Left cardiac atrium (tissue), 4 donors: ENCODE measurements at regions not wholly inside any gene's neighbourhood (a gene's known extent, or its start where the extent isn't known, plus 50 kb on each side); places are given as distances from the start of the nearest gene placed in this dataset.
A peak's percentile ranks its signal among the peaks of the same experiment; 100 is the strongest.

ENCODE experiments used
- ATAC-seq, 2 donors: fragments of 200-7000 bp; cut with Tn5 transposase; one replicate each; pipeline ENCODE4 v1.9.1; 2020; ENCODE audit warnings: mild to moderate bottlenecking in 2 of 2, moderate library complexity in 2 of 2
- DNase-seq: peaks from one replicate; pipeline ENCODE4 v3.0.0-alpha.2; 2020
- intact Hi-C, 2 donors: fragments of 100-400 bp; cut with DNase I; formaldehyde crosslinking; loops; one replicate each; pipeline versions ENCODE4 v1.14.1 to v1.15.1; 2022 to 2023
- donor health status: DM: no; HTN: yes; CAD: no.
- donor health status: DM: no; HTN: yes; CAD: no; lungs with severe emphysema.
- donor health status: DM: yes; HTN: yes; CAD: no.
- donor health status: Dilated cardiomyopathy.

GRCh38 chr6:22053391-22053997 is 243.3 kb downstream of the PRL start:
- intact Hi-C loops = no loop called here
- ATAC-seq = no peak

DNA sequence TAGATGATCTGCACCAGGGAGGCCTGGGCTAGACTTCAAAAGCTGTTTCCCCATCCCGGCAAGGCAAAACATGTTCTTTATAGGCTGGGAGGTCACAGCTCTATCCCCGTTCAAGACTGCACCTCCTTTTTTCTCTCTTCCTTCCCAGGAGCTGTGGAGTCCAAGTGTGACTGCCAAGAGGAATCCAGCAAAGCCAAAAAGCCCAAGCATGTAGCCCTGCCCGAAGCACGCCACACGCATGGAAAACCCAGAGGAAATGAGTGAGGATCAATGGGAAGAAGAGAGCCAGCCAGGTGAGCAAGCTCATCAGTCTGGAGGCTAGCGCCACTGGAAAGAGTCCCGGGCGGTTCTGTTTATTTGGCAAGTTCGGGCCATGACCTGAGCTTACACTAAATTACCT is 240.4 kb downstream of the PRL start:
- intact Hi-C loops = no loop called here
- DNase-seq = no peak
- ATAC-seq = peak in 1 of 2 donors; percentile 50

More at GRCh38 chr6:22053391-22053997, 243.3 kb downstream of the PRL start:
- DNase-seq = no peak

- intact Hi-C loops = no loop called here
- no peak for DNase-seq
- no peak for ATAC-seq
Observed at GRCh38 chr6:22057962-22058361, 238.9 kb downstream of the PRL start.

GRCh38 chr6:22059126-22059525 is 237.7 kb downstream of the PRL start:
- ATAC-seq (no peak), DNase-seq (no peak)
- intact Hi-C loops = no loop called here

DNA sequence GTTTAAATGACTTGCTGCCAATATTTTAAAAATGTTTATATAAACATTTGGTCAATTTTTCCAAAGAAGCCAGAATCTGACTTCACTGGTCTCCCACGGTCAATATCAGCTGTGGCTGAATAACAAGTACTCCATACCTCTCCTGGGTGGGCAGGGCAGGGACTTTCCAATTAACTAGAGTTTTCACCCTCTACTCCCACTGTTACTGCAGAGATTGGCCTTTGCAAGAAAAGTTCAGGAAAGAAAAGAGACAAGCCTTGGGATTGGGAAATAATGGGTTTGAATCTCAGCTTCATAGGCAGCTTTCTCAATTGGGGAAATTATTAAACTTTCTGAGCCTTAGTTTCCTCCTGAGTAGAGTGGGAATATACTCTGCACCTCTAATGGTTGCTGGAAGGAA is 236.9 kb downstream of the PRL start:
- DNase-seq = no peak
- intact Hi-C loops = no loop called here
- no peak for ATAC-seq

DNA sequence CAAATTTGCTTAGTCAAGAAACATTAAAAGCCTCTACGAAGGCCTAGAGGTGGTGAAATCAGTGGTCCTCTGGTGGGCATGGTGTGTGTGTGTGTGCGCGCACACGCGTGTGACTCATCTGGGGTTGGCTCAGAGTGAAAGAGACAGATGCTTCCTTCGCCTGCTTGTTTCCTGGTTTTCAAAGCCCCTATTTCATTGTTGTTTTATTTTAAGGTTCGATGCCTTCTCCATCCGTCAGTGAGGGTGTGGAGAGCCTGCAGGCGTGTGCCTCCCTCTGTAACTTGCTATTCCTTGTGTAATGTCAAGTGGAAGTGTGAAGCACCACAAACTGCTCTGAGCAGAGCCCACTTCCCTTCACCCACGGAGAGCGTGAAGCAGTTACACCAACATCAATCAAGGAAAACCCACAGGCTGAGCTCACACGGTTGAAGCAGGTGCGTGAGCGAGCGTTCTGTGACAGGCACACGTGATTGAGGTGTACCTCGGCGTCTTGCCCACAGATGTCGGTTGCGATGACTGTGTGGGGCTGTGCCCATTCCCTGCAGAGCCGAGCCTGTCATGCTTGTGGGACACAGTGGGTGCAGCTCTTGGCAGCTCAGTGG is 233.9 kb downstream of the PRL start:
- ATAC-seq (peak; percentile 19 to 31), DNase-seq (no peak)
- intact Hi-C loops = no loop called here

- DNase-seq (no peak), ATAC-seq (no peak)
- intact Hi-C loops = no loop called here
Observed at GRCh38 chr6:22064558-22064957, 232.3 kb downstream of the PRL start.

DNA sequence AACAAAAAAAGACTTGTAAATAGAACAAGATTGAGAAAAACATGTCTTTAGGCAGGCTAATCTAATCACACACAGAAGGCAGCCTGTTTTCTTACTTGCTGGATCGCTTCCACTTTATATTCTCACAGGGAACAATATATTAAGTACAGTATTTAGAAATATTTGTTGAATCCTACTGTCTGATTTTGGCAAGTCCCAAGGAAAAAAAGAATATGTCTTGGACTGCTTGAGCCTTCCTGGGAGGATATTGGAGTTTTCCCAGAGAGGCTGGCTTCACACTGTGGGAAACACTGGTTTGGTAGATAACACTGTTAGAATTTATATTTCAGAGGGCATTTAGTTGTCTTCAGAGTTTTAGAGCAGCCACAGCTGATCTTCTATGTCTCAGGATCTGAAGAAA is 229.7 kb downstream of the PRL start:
- ATAC-seq (peak; percentile 51 to 62), DNase-seq (no peak)
- intact Hi-C loops = no loop called here

DNA sequence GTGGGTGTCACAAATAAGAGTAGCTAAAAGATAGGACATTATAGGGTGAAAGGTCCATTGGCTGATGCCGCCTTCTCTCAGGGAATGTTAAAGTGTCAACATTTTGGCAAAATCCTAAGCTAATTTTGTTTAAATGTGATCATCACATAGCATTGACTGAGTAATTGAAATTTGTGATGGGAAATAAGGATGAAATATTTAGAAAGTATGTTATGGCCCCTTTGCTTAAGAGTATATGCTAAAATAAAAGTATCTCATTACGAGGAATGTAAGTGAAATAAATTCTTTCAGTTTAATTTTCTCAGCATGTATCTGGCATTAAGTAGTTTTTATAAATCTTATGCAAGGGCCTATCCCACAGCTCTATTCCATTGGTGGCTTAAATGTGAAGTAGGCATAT is 229.2 kb downstream of the PRL start:
- no peak for DNase-seq
- intact Hi-C loops = no loop called here
- no peak for ATAC-seq

DNA sequence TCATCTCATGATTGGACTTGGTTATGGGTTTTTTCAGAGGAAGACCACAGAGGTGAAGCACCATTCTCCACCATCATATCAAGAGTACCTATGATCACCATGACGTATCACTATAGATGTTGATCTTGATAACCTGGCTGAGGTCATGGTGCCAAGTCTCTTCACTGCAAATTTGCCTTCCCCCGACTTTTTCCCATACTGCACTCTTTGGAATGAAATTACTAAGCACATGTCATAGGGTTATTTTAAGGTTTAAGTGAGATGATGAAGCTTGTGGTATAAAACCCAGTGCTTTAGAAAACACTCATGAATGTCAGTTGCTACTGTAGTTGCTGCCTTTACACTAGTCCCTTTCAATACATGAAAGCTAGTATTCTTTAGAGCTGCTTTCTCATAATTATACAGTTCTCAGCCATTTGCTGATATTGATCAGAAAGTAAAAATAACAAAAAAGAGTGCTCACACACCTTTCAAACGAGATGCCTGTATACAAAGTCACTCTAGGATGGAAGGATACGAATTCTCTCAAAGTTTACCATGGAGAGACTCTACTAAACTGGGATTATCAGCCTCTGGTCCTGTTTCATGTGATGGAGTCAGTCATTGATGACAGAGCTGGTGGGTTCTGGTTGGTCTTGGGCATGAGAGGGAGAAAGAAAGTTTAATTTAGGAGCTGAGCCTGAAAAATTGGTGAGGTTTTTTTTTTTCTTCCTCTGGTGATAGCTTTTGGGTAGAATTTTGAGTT is 228.1 kb downstream of the PRL start:
- intact Hi-C loops = no loop called here
- no peak for ATAC-seq

GRCh38 chr6:22069306-22069800 is 227.5 kb downstream of the PRL start:
- intact Hi-C loops = no loop called here
- no peak for ATAC-seq

More for the DNA sequence above, 228.1 kb downstream of the PRL start:
- no peak for DNase-seq

GRCh38 chr6:22071270-22072041 is 225.4 kb downstream of the PRL start:
- intact Hi-C loops = no loop called here
- DNase-seq (peak; percentile 34), ATAC-seq (peak; percentile 84 to 92)

More at GRCh38 chr6:22069306-22069800, 227.5 kb downstream of the PRL start:
- DNase-seq = no peak

GRCh38 chr6:22072949-22073348 is 223.9 kb downstream of the PRL start:
- no peak for DNase-seq
- no peak for ATAC-seq
- intact Hi-C loops = no loop called here

DNA sequence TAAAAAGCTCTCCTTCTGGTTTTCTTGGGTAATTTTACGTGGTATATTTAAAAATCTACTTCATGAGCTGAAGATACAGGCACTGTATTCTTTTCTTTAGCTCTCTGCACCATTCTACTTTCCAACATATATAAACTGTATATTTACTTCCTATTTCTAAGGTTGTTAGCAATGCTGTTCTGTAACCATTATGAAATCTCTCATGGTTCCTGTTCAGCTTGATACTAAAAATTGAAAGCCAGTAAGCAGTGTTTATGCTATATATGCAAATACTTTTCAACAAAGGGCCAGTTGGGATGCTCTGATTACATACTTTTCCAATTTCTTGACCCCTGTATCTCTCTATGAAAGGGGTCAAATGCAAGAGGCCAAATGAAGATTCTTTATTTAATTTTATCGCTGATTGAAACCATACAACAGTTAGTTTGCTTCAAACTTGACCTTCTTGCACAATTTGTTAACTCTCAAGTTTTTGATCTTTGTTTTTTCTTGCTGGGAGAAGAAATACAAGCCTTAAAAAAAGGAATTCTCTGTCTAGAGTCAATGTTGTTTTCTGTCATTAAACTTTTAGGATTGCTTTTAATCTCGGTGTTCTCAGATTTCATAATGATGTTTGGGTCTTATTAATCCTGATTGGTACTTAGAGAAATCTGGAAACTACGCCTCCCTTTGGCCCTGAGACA is 223.2 kb downstream of the PRL start:
- DNase-seq = no peak
- ATAC-seq = no peak
- intact Hi-C loops = no loop called here

- no peak for ATAC-seq
- DNase-seq = no peak
- intact Hi-C loops = no loop called here
Observed at GRCh38 chr6:22078288-22078687, 218.5 kb downstream of the PRL start.

DNA sequence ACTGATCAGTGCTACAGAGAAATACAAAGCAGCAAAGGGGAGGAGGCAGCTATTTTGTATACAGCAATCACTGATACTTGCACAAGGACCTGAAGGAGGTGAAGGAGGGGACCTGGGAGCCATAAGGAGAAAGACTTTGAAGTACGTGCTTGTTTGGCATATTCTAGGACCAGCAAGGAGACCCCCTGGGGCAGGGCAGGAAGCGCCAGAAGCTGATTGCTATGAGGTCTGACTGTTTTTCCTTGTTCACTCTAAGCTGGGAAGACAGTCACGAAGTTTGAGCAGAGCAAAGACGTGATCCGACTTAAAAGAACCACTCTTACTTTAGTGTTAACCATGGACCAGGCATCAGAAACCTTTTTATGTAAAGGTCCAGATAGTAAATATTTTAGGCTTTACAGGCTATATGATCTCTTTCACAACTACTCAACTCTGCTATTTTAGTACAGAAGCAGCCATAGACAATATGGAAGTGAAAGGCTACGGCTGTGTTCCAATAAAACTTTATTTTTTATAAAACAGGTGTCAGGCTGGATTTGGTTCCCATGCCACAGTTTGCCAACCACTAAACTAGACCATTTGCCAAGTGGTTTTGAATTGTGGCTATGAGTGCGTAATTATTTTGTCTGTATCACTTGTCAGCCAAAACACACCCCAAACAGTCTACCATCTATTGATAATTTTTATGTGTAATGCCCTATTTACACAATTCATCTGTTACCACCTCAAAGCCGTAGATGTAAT is 217.9 kb downstream of the PRL start:
- no peak for DNase-seq
- no peak for ATAC-seq
- intact Hi-C loops = no loop called here

DNA sequence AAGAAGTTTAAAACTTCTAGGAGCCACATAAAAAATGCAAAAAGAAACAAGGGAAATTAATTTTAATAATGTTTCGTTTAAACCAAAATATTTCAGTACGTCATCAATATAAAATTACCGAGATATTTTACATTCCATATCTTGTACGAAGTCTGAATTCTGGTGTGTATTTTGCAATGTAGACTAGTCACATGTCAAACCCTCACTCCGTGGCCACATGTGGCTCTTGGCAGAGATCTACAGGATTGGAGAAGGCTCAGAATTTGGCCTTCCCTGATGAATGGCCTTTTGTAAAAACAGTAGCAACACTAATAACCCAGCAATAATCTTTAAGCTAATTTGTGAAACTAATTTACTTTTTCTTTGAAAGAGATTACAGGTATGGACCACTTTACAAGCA is 217.1 kb downstream of the PRL start:
- intact Hi-C loops = no loop called here
- ATAC-seq (peak; percentile 47 to 58), DNase-seq (peak; percentile 24)

DNA sequence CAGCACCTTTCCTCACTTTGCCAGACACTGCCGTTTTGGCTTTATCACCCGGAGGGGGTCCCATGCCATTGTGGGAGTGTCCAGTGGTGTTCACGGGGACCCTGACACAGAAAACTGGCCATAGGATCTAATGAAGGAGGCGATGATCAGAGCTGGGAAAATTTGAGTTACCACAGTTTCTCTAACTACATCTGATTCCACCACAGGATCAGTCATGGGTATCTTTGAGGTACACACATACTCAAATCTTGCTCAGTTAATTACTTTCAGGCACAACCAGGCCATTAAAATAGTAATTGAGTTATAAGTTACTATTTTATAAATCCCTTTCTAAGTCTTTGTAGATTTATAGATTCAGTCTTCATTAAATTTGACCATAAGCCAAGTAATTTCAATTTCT is 215.1 kb downstream of the PRL start:
- ATAC-seq = no peak
- intact Hi-C loops = no loop called here
- DNase-seq = no peak

- intact Hi-C loops = no loop called here
- ATAC-seq = peak in 1 of 2 donors; percentile 67
- DNase-seq = no peak
Observed at GRCh38 chr6:22082218-22082617, 214.6 kb downstream of the PRL start.
